ENCODE measurements at regions not wholly inside any gene's neighbourhood (a gene's known extent, or its start where the extent isn't known, plus 50 kb on each side); places are given as distances from the start of the nearest gene placed in this dataset.

- DNase-seq (ENCODE audit: low read depth in 1 of 2, low spot score in 1 of 2), result no peak
- Histone ChIP-seq H3K4me3 (no peak overlapping the region), H3K9me3 (ENCODE audit: low read depth) (no peaks in the 10 kb centered on the region), H3K36me3 (no peaks in the 10 kb centered on the region), H3K27ac (no peak overlapping the region), H3K27me3 (no peaks in the 10 kb centered on the region), H3K4me1 (ENCODE audit: low read depth) (peaks cover 32% of the 10 kb centered on the region)
- TF ChIP-seq CTCF (IDR thresholded peaks at IDR 0.05; ENCODE audit: low read depth, low read length), result no peak
These were observed 489.0 kb downstream of the MN1 start for GRCh38 chr22:27312565-27312964.

GRCh38 chr22:27312966-27313855, 488.3 kb downstream of the MN1 start:
- Histone ChIP-seq H3K36me3 (no peaks in the 10 kb centered on the region), H3K4me3 (no peak overlapping the region), H3K27ac (no peak overlapping the region), H3K9me3 (ENCODE audit: low read depth) (no peaks in the 10 kb centered on the region), H3K4me1 (ENCODE audit: low read depth) (peaks cover 38% of the 10 kb centered on the region), H3K27me3 (no peaks in the 10 kb centered on the region)
- TF ChIP-seq CTCF (IDR thresholded peaks at IDR 0.05; ENCODE audit: low read depth, low read length), result no peak
- peak in 1 of 2 donors; percentile 38 for DNase-seq (ENCODE audit: low read depth in 1 of 2, low spot score in 1 of 2)

GRCh38 chr22:27314276-27314807, 487.2 kb downstream of the MN1 start:
- H3K4me3 ChIP-seq, result no peak overlapping the region
- no peak for TF ChIP-seq CTCF (IDR thresholded peaks at IDR 0.05; ENCODE audit: low read depth, low read length)
- no peak for DNase-seq (ENCODE audit: low read depth in 1 of 2, low spot score in 1 of 2)
- no peaks in the 10 kb centered on the region for H3K36me3 ChIP-seq
- H3K27me3 ChIP-seq, result no peaks in the 10 kb centered on the region
- no peak overlapping the region for H3K27ac ChIP-seq
- peaks cover 45% of the 10 kb centered on the region for H3K4me1 ChIP-seq (ENCODE audit: low read depth)
- H3K9me3 ChIP-seq (ENCODE audit: low read depth), result no peaks in the 10 kb centered on the region

- DNase-seq (ENCODE audit: low read depth in 1 of 2, low spot score in 1 of 2), result no peak
- H3K9me3 ChIP-seq (ENCODE audit: low read depth), result no peaks in the 10 kb centered on the region
- H3K4me1 ChIP-seq (ENCODE audit: low read depth), result peaks cover 45% of the 10 kb centered on the region
- no peaks in the 10 kb centered on the region for H3K27me3 ChIP-seq
- no peak overlapping the region for H3K27ac ChIP-seq
- H3K4me3 ChIP-seq, result no peak overlapping the region
- TF ChIP-seq CTCF (IDR thresholded peaks at IDR 0.05; ENCODE audit: low read depth, low read length), result no peak
- H3K36me3 ChIP-seq, result no peaks in the 10 kb centered on the region
These were observed 485.7 kb downstream of the MN1 start for GRCh38 chr22:27315833-27316232.

GRCh38 chr22:27317096-27317495, 484.5 kb downstream of the MN1 start:
- Histone ChIP-seq H3K27ac (peak overlapping the region; percentile 10), H3K4me1 (ENCODE audit: low read depth) (peaks cover 35% of the 10 kb centered on the region), H3K9me3 (ENCODE audit: low read depth) (no peaks in the 10 kb centered on the region), H3K27me3 (no peaks in the 10 kb centered on the region), H3K36me3 (no peaks in the 10 kb centered on the region), H3K4me3 (no peak overlapping the region)
- peak; percentile 22 for TF ChIP-seq CTCF (IDR thresholded peaks at IDR 0.05; ENCODE audit: low read depth, low read length)
- peak in 1 of 2 donors; percentile 56 for DNase-seq (ENCODE audit: low read depth in 1 of 2, low spot score in 1 of 2)

Data from cardiac muscle cell (in vitro differentiated cells and primary cell).